ENCODE measurements at regions not wholly inside any gene's neighbourhood (a gene's known extent, or its start where the extent isn't known, plus 50 kb on each side); places are given as distances from the start of the nearest gene placed in this dataset.

DNA sequence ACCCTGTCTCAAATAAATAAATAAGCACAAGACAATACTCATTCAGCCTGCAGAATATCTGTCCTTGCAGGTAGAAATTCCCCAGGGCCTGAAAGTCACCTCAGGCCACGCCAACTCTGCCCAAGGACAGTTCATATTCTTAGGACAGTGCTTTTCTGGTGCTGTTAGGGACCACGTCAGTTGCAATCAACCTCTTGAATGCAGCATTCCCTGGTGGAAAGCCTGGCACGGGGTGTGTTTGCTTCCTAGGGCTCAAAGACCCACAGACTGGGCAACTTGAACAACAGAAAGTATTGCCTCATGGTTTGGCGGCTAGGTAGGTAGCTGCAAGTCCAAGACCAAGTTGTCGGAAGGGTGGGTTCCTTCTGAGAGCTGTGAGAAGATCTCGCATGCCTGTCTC lies 160.3 kb downstream of the KCTD15 start:
- H3K27me3 ChIP-seq (ENCODE audit: control insufficient read depth in 5 of 5, insufficient read depth in 4 of 5, low read length in 5 of 5) = peaks cover 0 to 2% (median 0%) of the 10 kb centered on the region in 5 donors
- H3K4me3 ChIP-seq (ENCODE audit: low read depth in 1 of 5, low read length in 5 of 5) = no peak overlapping the region
- H3K36me3 ChIP-seq (ENCODE audit: control insufficient read depth in 5 of 5, insufficient read depth in 5 of 5, low read length in 5 of 5) = no peaks in the 10 kb centered on the region
- H3K9me3 ChIP-seq (ENCODE audit: control insufficient read depth in 5 of 5, low read length in 5 of 5) = no peaks in the 10 kb centered on the region
- H3K27ac ChIP-seq (ENCODE audit: low read depth, low read length) = no peak overlapping the region
- no peak overlapping the region for H3K9ac ChIP-seq (ENCODE audit: low read length in 5 of 5)
- no peaks in the 10 kb centered on the region for H3K4me1 ChIP-seq (ENCODE audit: control insufficient read depth in 5 of 5, insufficient read depth in 5 of 5, low read length in 5 of 5)

- H3K4me3 ChIP-seq (ENCODE audit: low read depth in 1 of 5, low read length in 5 of 5) = no peak overlapping the region
- no peaks in the 10 kb centered on the region for H3K9me3 ChIP-seq (ENCODE audit: control insufficient read depth in 5 of 5, low read length in 5 of 5)
- H3K9ac ChIP-seq (ENCODE audit: low read length in 5 of 5) = no peak overlapping the region
- H3K27me3 ChIP-seq (ENCODE audit: control insufficient read depth in 5 of 5, insufficient read depth in 4 of 5, low read length in 5 of 5) = peaks cover 0 to 2% (median 0%) of the 10 kb centered on the region in 5 donors
- H3K36me3 ChIP-seq (ENCODE audit: control insufficient read depth in 5 of 5, insufficient read depth in 5 of 5, low read length in 5 of 5) = no peaks in the 10 kb centered on the region
- H3K4me1 ChIP-seq (ENCODE audit: control insufficient read depth in 5 of 5, insufficient read depth in 5 of 5, low read length in 5 of 5) = no peaks in the 10 kb centered on the region
- no peak overlapping the region for H3K27ac ChIP-seq (ENCODE audit: low read depth, low read length)
Observed at GRCh38 chr19:33957804-33958203, 161.1 kb downstream of the KCTD15 start.

- H3K9ac ChIP-seq (ENCODE audit: low read length in 5 of 5) = no peak overlapping the region
- no peak overlapping the region for H3K4me3 ChIP-seq (ENCODE audit: low read depth in 1 of 5, low read length in 5 of 5)
- H3K27ac ChIP-seq (ENCODE audit: low read depth, low read length) = no peak overlapping the region
- no peaks in the 10 kb centered on the region for H3K9me3 ChIP-seq (ENCODE audit: control insufficient read depth in 5 of 5, low read length in 5 of 5)
- peaks cover 0 to 2% (median 0%) of the 10 kb centered on the region in 5 donors for H3K27me3 ChIP-seq (ENCODE audit: control insufficient read depth in 5 of 5, insufficient read depth in 4 of 5, low read length in 5 of 5)
- no peaks in the 10 kb centered on the region for H3K4me1 ChIP-seq (ENCODE audit: control insufficient read depth in 5 of 5, insufficient read depth in 5 of 5, low read length in 5 of 5)
- no peaks in the 10 kb centered on the region for H3K36me3 ChIP-seq (ENCODE audit: control insufficient read depth in 5 of 5, insufficient read depth in 5 of 5, low read length in 5 of 5)
Observed at GRCh38 chr19:33960566-33960965, 163.9 kb downstream of the KCTD15 start.

DNA sequence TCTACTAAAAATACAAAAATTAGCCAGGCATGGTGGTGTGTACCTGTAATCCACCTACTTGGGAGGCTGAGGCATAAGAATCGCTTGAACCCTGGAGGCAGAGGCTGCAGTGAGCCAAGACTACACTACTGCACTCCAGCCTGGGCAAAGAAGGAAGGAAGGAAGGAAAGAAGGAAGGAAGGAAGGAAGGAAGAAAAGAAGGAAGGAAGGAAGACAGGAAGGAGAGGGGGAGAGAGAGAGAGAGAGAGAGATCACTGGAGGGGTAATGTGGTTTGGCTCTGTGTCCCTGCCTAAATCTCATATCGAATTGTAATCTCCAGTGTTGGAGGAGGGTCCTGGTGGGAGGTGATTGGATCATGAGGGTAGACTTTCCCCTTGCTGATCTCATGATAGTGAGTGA lies 165.5 kb downstream of the KCTD15 start:
- Histone ChIP-seq H3K27me3 (ENCODE audit: control insufficient read depth in 5 of 5, insufficient read depth in 4 of 5, low read length in 5 of 5) (peaks cover 0 to 2% (median 0%) of the 10 kb centered on the region in 5 donors), H3K9me3 (ENCODE audit: control insufficient read depth in 5 of 5, low read length in 5 of 5) (peaks cover 3 to 12% (median 6%) of the 10 kb centered on the region in 5 donors), H3K9ac (ENCODE audit: low read length in 5 of 5) (no peak overlapping the region)

DNA sequence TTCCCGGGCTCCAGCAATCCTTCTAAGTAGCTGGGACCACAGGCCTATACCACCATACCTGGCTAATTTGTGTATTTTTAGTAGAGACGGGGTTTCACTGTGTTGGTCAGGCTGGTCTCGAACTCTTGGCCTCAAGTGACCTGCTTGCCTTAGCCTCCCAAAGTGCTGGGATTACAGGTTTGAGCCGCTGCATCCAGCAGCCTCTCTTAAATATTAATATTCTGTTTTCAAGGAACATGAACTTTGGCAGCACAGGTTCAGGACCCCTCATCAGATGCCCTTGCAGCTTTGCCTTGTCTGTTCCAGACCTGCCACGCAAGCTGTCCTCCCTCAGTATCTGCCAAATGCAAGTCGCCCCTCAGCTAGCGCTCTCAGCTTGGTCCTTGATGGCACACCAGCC lies 166.8 kb downstream of the KCTD15 start:
- Histone ChIP-seq H3K9ac (ENCODE audit: low read length in 5 of 5) (no peak overlapping the region), H3K36me3 (ENCODE audit: control insufficient read depth in 5 of 5, insufficient read depth in 5 of 5, low read length in 5 of 5) (no peaks in the 10 kb centered on the region), H3K4me3 (ENCODE audit: low read depth in 1 of 5, low read length in 5 of 5) (no peak overlapping the region), H3K27me3 (ENCODE audit: control insufficient read depth in 5 of 5, insufficient read depth in 4 of 5, low read length in 5 of 5) (peaks cover 0 to 2% (median 0%) of the 10 kb centered on the region in 5 donors), H3K27ac (ENCODE audit: low read depth, low read length) (no peak overlapping the region), H3K9me3 (ENCODE audit: control insufficient read depth in 5 of 5, low read length in 5 of 5) (peaks cover 3 to 20% (median 6%) of the 10 kb centered on the region in 5 donors), H3K4me1 (ENCODE audit: control insufficient read depth in 5 of 5, insufficient read depth in 5 of 5, low read length in 5 of 5) (no peaks in the 10 kb centered on the region)

More for the DNA sequence above, 165.5 kb downstream of the KCTD15 start:
- no peak overlapping the region for H3K27ac ChIP-seq (ENCODE audit: low read depth, low read length)
- no peaks in the 10 kb centered on the region for H3K4me1 ChIP-seq (ENCODE audit: control insufficient read depth in 5 of 5, insufficient read depth in 5 of 5, low read length in 5 of 5)
- no peak overlapping the region for H3K4me3 ChIP-seq (ENCODE audit: low read depth in 1 of 5, low read length in 5 of 5)
- no peaks in the 10 kb centered on the region for H3K36me3 ChIP-seq (ENCODE audit: control insufficient read depth in 5 of 5, insufficient read depth in 5 of 5, low read length in 5 of 5)

DNA sequence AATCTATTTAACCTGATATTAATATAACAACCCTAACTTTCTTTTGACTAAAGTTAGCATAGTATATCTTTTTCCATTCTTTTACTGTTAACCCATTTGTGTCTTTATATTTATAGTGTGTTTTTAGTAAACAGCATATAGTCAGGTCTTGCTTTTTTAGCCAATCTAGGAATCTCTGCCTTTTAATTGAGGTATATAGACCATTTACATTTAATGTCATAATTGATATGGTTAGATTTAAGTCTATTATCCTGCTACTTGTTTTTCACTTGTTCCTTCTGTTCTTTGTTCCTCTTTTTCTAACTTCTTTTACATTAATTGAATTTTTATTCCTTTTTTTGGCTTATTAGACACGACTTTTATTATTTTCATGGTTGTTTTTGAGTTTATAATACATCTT lies 174.4 kb downstream of the KCTD15 start:
- H3K36me3 ChIP-seq (ENCODE audit: control insufficient read depth in 5 of 5, insufficient read depth in 5 of 5, low read length in 5 of 5) = no peaks in the 10 kb centered on the region
- H3K27ac ChIP-seq (ENCODE audit: low read depth, low read length) = no peak overlapping the region
- H3K9ac ChIP-seq (ENCODE audit: low read length in 5 of 5) = no peak overlapping the region
- H3K4me3 ChIP-seq (ENCODE audit: low read depth in 1 of 5, low read length in 5 of 5) = no peak overlapping the region
- H3K27me3 ChIP-seq (ENCODE audit: control insufficient read depth in 5 of 5, insufficient read depth in 4 of 5, low read length in 5 of 5) = peaks cover 0 to 2% (median 0%) of the 10 kb centered on the region in 5 donors
- H3K9me3 ChIP-seq (ENCODE audit: control insufficient read depth in 5 of 5, low read length in 5 of 5) = peaks cover 8 to 41% (median 27%) of the 10 kb centered on the region in 5 donors
- H3K4me1 ChIP-seq (ENCODE audit: control insufficient read depth in 5 of 5, insufficient read depth in 5 of 5, low read length in 5 of 5) = no peaks in the 10 kb centered on the region

- H3K4me1 ChIP-seq (ENCODE audit: control insufficient read depth in 5 of 5, insufficient read depth in 5 of 5, low read length in 5 of 5) = no peaks in the 10 kb centered on the region
- peaks cover 0 to 7% (median 0%) of the 10 kb centered on the region in 5 donors for H3K9me3 ChIP-seq (ENCODE audit: control insufficient read depth in 5 of 5, low read length in 5 of 5)
- no peak overlapping the region for H3K27ac ChIP-seq (ENCODE audit: low read depth, low read length)
- H3K36me3 ChIP-seq (ENCODE audit: control insufficient read depth in 5 of 5, insufficient read depth in 5 of 5, low read length in 5 of 5) = no peaks in the 10 kb centered on the region
- peaks cover 0 to 5% (median 0%) of the 10 kb centered on the region in 5 donors for H3K27me3 ChIP-seq (ENCODE audit: control insufficient read depth in 5 of 5, insufficient read depth in 4 of 5, low read length in 5 of 5)
- no peak overlapping the region for H3K4me3 ChIP-seq (ENCODE audit: low read depth in 1 of 5, low read length in 5 of 5)
- H3K9ac ChIP-seq (ENCODE audit: low read length in 5 of 5) = no peak overlapping the region
Observed at GRCh38 chr19:33977756-33978685, 181.4 kb downstream of the KCTD15 start.

DNA sequence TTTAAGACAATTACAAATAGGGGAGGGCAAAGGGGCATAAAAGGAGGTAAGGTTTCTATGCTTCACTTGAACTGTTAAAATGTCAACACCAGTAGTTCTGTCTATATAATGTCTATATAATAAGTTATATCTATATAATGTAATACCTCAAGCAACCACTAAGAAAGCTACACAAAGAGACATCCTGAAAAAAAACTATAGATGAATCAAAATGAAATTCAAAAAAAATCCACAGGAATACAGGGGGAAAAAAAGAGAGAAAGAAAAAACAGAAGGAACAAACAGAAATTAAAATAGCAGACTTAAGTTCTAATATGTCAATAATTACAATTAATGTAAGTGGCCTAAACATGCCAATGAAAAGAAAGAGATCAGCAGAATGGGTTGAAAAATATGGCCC lies 186.0 kb downstream of the KCTD15 start:
- peaks cover 0 to 7% (median 4%) of the 10 kb centered on the region in 5 donors for H3K9me3 ChIP-seq (ENCODE audit: control insufficient read depth in 5 of 5, low read length in 5 of 5)
- no peak overlapping the region for H3K9ac ChIP-seq (ENCODE audit: low read length in 5 of 5)
- no peak overlapping the region for H3K27ac ChIP-seq (ENCODE audit: low read depth, low read length)
- no peaks in the 10 kb centered on the region for H3K36me3 ChIP-seq (ENCODE audit: control insufficient read depth in 5 of 5, insufficient read depth in 5 of 5, low read length in 5 of 5)
- peaks cover 0 to 3% (median 0%) of the 10 kb centered on the region in 5 donors for H3K27me3 ChIP-seq (ENCODE audit: control insufficient read depth in 5 of 5, insufficient read depth in 4 of 5, low read length in 5 of 5)
- H3K4me1 ChIP-seq (ENCODE audit: control insufficient read depth in 5 of 5, insufficient read depth in 5 of 5, low read length in 5 of 5) = no peaks in the 10 kb centered on the region
- no peak overlapping the region for H3K4me3 ChIP-seq (ENCODE audit: low read depth in 1 of 5, low read length in 5 of 5)

GRCh38 chr19:33988601-33989000 lies 183.7 kb upstream of the LSM14A start:
- no peak overlapping the region for H3K4me3 ChIP-seq (ENCODE audit: low read depth in 1 of 5, low read length in 5 of 5)
- H3K27ac ChIP-seq (ENCODE audit: low read depth, low read length) = no peak overlapping the region

GRCh38 chr19:33997690-33998089 lies 174.6 kb upstream of the LSM14A start:
- no peak overlapping the region for H3K27ac ChIP-seq (ENCODE audit: low read depth, low read length)
- no peak overlapping the region for H3K4me3 ChIP-seq (ENCODE audit: low read depth in 1 of 5, low read length in 5 of 5)

More at GRCh38 chr19:33988601-33989000, 183.7 kb upstream of the LSM14A start:
- Histone ChIP-seq H3K36me3 (ENCODE audit: control insufficient read depth in 5 of 5, insufficient read depth in 5 of 5, low read length in 5 of 5) (no peaks in the 10 kb centered on the region), H3K4me1 (ENCODE audit: control insufficient read depth in 5 of 5, insufficient read depth in 5 of 5, low read length in 5 of 5) (no peaks in the 10 kb centered on the region), H3K27me3 (ENCODE audit: control insufficient read depth in 5 of 5, insufficient read depth in 4 of 5, low read length in 5 of 5) (no peaks in the 10 kb centered on the region), H3K9ac (ENCODE audit: low read length in 5 of 5) (no peak overlapping the region), H3K9me3 (ENCODE audit: control insufficient read depth in 5 of 5, low read length in 5 of 5) (peaks cover 6 to 29% (median 24%) of the 10 kb centered on the region in 5 donors)

More at GRCh38 chr19:33997690-33998089, 174.6 kb upstream of the LSM14A start:
- H3K4me1 ChIP-seq (ENCODE audit: control insufficient read depth in 5 of 5, insufficient read depth in 5 of 5, low read length in 5 of 5) = no peaks in the 10 kb centered on the region
- peaks cover 0 to 4% (median 0%) of the 10 kb centered on the region in 5 donors for H3K27me3 ChIP-seq (ENCODE audit: control insufficient read depth in 5 of 5, insufficient read depth in 4 of 5, low read length in 5 of 5)
- H3K9me3 ChIP-seq (ENCODE audit: control insufficient read depth in 5 of 5, low read length in 5 of 5) = peaks cover 0 to 7% (median 0%) of the 10 kb centered on the region in 5 donors
- H3K36me3 ChIP-seq (ENCODE audit: control insufficient read depth in 5 of 5, insufficient read depth in 5 of 5, low read length in 5 of 5) = no peaks in the 10 kb centered on the region
- no peak overlapping the region for H3K9ac ChIP-seq (ENCODE audit: low read length in 5 of 5)
